Endodermal cell (in vitro differentiated cells): ENCODE measurements at regions not wholly inside any gene's neighbourhood (a gene's known extent, or its start where the extent isn't known, plus 50 kb on each side); places are given as distances from the start of the nearest gene placed in this dataset.

Source experiments
- DNase-seq: peaks from one replicate; pipeline ENCODE4 v3.0.0-alpha.2; 2017
- H3K27ac ChIP-seq: 2 replicates; pipeline ENCODE4 v1.5.1; 2013; ENCODE audit warnings: mild to moderate bottlenecking, low read depth, low read length, moderate library complexity
- H3K27me3 ChIP-seq: 2 replicates; pipeline ENCODE4 v1.6.1; 2013; ENCODE audit warnings: mild to moderate bottlenecking, low read length, moderate library complexity; ENCODE audit not compliant: insufficient read depth, control insufficient read depth, poor library complexity, severe bottlenecking
- H3K36me3 ChIP-seq: 2 replicates; pipeline ENCODE4 v1.7.0; 2013; ENCODE audit warnings: mild to moderate bottlenecking, low read length, moderate library complexity; ENCODE audit not compliant: control insufficient read depth, insufficient read depth
- H3K4me1 ChIP-seq: one replicate; pipeline ENCODE4 v1.7.0; 2013; ENCODE audit warnings: low read length; ENCODE audit not compliant: control insufficient read depth, insufficient read depth
- H3K4me3 ChIP-seq: 2 replicates; pipeline ENCODE4 v1.5.1; 2013; ENCODE audit warnings: mild to moderate bottlenecking, low read length, moderate library complexity
- H3K9ac ChIP-seq: 2 replicates; pipeline ENCODE4 v1.6.1; 2013; ENCODE audit warnings: mild to moderate bottlenecking, low read length, moderate library complexity; ENCODE audit not compliant: poor library complexity, severe bottlenecking; ENCODE audit errors: extremely low read depth
- H3K9me3 ChIP-seq: 2 replicates; pipeline ENCODE4 v1.6.1; 2013; ENCODE audit warnings: mild to moderate bottlenecking, low read length, moderate library complexity; ENCODE audit not compliant: control insufficient read depth
- H3K27ac Mint-ChIP-seq: 2 replicates; pipeline ENCODE4 v1.8.0; 2020; ENCODE audit warnings: mixed read lengths
- H3K27me3 Mint-ChIP-seq: 2 replicates; pipeline ENCODE4 v1.8.0; 2021; ENCODE audit warnings: mild to moderate bottlenecking, mixed read lengths; ENCODE audit not compliant: insufficient read depth
- H3K36me3 Mint-ChIP-seq: 2 replicates; pipeline ENCODE4 v1.8.0; 2020; ENCODE audit warnings: low read depth, mixed read lengths
- H3K4me1 Mint-ChIP-seq: 2 replicates; pipeline ENCODE4 v1.8.0; 2020; ENCODE audit warnings: mixed read lengths
- H3K4me3 Mint-ChIP-seq: 2 replicates; pipeline ENCODE4 v1.8.0; 2020; ENCODE audit warnings: mild to moderate bottlenecking, moderate library complexity, mixed read lengths
- H3K9me3 Mint-ChIP-seq: 2 replicates; pipeline ENCODE4 v1.8.0; 2020; ENCODE audit warnings: mild to moderate bottlenecking, mixed read lengths
- CTCF ChIP-seq: fragments of 200-600 bp; sonication (generic); conservative IDR thresholded peaks from 2 replicates; pipeline ENCODE4 v1.5.0; 2021; ENCODE audit warnings: antibody characterized with exemption, mild to moderate bottlenecking
- WGBS, 2 experiments: methylation state at CpG; one replicate each; pipeline versions ENCODE4 v1.1.5 to v1.1.7; 2013; ENCODE audit warnings: missing lambda C conversion rate in 2 of 2, mixed read lengths in 1 of 2; ENCODE audit not compliant: insufficient coverage in 1 of 2, insufficient read length in 1 of 2; 5-methylcytosine and 5-hydroxymethylcytosine counted together

- Mint-ChIP-seq H3K36me3 (no peaks in the 10 kb centered on the region), H3K27me3 (no peaks in the 10 kb centered on the region), H3K27ac (no peak overlapping the region), H3K9me3 (no peaks in the 10 kb centered on the region), H3K4me1 (peaks cover 49% of the 10 kb centered on the region), H3K4me3 (no peak overlapping the region)
- TF ChIP-seq CTCF, result peak; percentile 48
- Histone ChIP-seq H3K27me3 (no peaks in the 10 kb centered on the region), H3K27ac (no peak overlapping the region), H3K9me3 (no peaks in the 10 kb centered on the region), H3K9ac (no peak overlapping the region), H3K4me3 (no peak overlapping the region), H3K36me3 (no peaks in the 10 kb centered on the region), H3K4me1 (peaks cover 19% of the 10 kb centered on the region)
- WGBS, 2 experiments, result 84 to 91% methylated on average over 7 to 10 of the region's 10 CpGs
- peak; percentile 73 for DNase-seq
Observed at GRCh38 chr2:129189617-129190319, 789.7 kb upstream of the RAB6C start.

- DNase-seq, result no peak
- no peak for TF ChIP-seq CTCF
- H3K27ac Mint-ChIP-seq, result no peak overlapping the region
- no peaks in the 10 kb centered on the region for H3K36me3 Mint-ChIP-seq
- Histone ChIP-seq H3K9me3 (no peaks in the 10 kb centered on the region), H3K27ac (no peak overlapping the region), H3K27me3 (no peaks in the 10 kb centered on the region), H3K9ac (no peak overlapping the region), H3K4me1 (peaks cover 19% of the 10 kb centered on the region), H3K36me3 (no peaks in the 10 kb centered on the region), H3K4me3 (no peak overlapping the region)
- WGBS, 2 experiments, result 95 to 96% methylated on average over 4 to 6 of the region's 6 CpGs
- H3K27me3 Mint-ChIP-seq, result no peaks in the 10 kb centered on the region
- no peak overlapping the region for H3K4me3 Mint-ChIP-seq
- H3K9me3 Mint-ChIP-seq, result no peaks in the 10 kb centered on the region
- peaks cover 49% of the 10 kb centered on the region for H3K4me1 Mint-ChIP-seq
Observed at GRCh38 chr2:129190494-129190893, 789.0 kb upstream of the RAB6C start.

GRCh38 chr2:129191530-129191929 lies 787.9 kb upstream of the RAB6C start:
- Histone ChIP-seq H3K4me3 (no peak overlapping the region), H3K36me3 (no peaks in the 10 kb centered on the region), H3K27me3 (no peaks in the 10 kb centered on the region), H3K9me3 (no peaks in the 10 kb centered on the region), H3K9ac (no peak overlapping the region), H3K27ac (no peak overlapping the region), H3K4me1 (peaks cover 19% of the 10 kb centered on the region)
- peak; percentile 35 for TF ChIP-seq CTCF
- H3K9me3 Mint-ChIP-seq, result no peaks in the 10 kb centered on the region
- H3K4me3 Mint-ChIP-seq, result no peak overlapping the region
- H3K27ac Mint-ChIP-seq, result peak overlapping the region; percentile 93
- 47 to 57% methylated on average over 2 to 4 of the region's 4 CpGs for WGBS, 2 experiments
- no peaks in the 10 kb centered on the region for H3K27me3 Mint-ChIP-seq
- DNase-seq, result peak; percentile 88
- no peaks in the 10 kb centered on the region for H3K36me3 Mint-ChIP-seq
- H3K4me1 Mint-ChIP-seq, result peaks cover 48% of the 10 kb centered on the region
